GM12878 (cell line): ENCODE measurements at regions not wholly inside any gene's neighbourhood (a gene's known extent, or its start where the extent isn't known, plus 50 kb on each side); places are given as distances from the start of the nearest gene placed in this dataset.

Source experiments
- ATAC-seq: fragments of 200-7000 bp; cut with Tn5 transposase; 3 replicates; pipeline ENCODE4 v1.9.1; 2020; ENCODE audit warnings: mild to moderate bottlenecking, moderate library complexity
- BruUV-seq: library from RNA; stranded (reverse); fragments of 400-500 nt; replicated peaks from 2 replicates; lab custom pipeline; 2021; lab: Mats Ljungman, UMichigan
- CTCF ChIA-PET: fragments of 300-600 bp; sonication (Branson Sonifier 250); formaldehyde crosslinking; extraction: SDS; loops from one replicate; lab custom pipeline; 2021; ENCODE audit warnings: inconsistent platforms; lab: Yijun Ruan, JAX
- POLR2A ChIA-PET: fragments of 350-600 bp; formaldehyde crosslinking; extraction: SDS; loops from one replicate; lab custom pipeline; 2021; ENCODE audit warnings: inconsistent platforms; lab: Charles Lee
- RAD21 ChIA-PET: fragments of 300-600 bp; sonication (Branson Sonifier 250); formaldehyde crosslinking; loops from one replicate; lab custom pipeline; 2023; ENCODE audit warnings: antibody characterized with exemption; ENCODE audit not compliant: unreplicated experiment; lab: Charles Lee
- SMC1A ChIA-PET: fragments of 300-600 bp; sonication (Branson Sonifier 250); formaldehyde crosslinking; loops from one replicate; lab custom pipeline; 2023; ENCODE audit not compliant: unreplicated experiment, uncharacterized antibody; lab: Charles Lee
- DNase-seq: peaks from one replicate; pipeline ENCODE4 v3.0.0-alpha.2; 2011; ENCODE audit warnings: low read depth, low spot score
- FAIRE-seq: peaks from 3 replicates; lab custom pipeline; 2011; peaks lifted over from hg19 to GRCh38; lab: Jason Lieb, UNC
- H2AFZ ChIP-seq: 2 replicates; pipeline ENCODE4 v1.6.0; 2011; ENCODE audit warnings: low read depth, low read length, control low read depth; ENCODE audit not compliant: control insufficient read depth
- H3K27ac ChIP-seq: 2 replicates; pipeline ENCODE4 v1.5.1; 2011; ENCODE audit warnings: control low read depth; ENCODE audit not compliant: control insufficient read depth, insufficient read depth
- H3K27me3 ChIP-seq, 2 experiments: replicated peaks in 1 of 2; 2 replicates each; pipeline versions ENCODE4 v1.6.0 to v1.6.1; 2011; ENCODE audit warnings: low read length in 1 of 2; ENCODE audit not compliant: control insufficient read depth in 2 of 2, insufficient read depth in 2 of 2
- H3K36me3 ChIP-seq, 2 experiments: 2 replicates each; pipeline ENCODE4 v1.5.1; 2011; ENCODE audit warnings: low read length in 1 of 2; ENCODE audit not compliant: control insufficient read depth in 2 of 2, insufficient read depth in 2 of 2
- H3K4me1 ChIP-seq: 2 replicates; pipeline ENCODE4 v1.6.1; 2011; ENCODE audit warnings: mild to moderate bottlenecking, low read length, moderate library complexity, mixed read lengths; ENCODE audit not compliant: control insufficient read depth, insufficient read depth
- H3K4me2 ChIP-seq: 2 replicates; pipeline ENCODE4 v1.6.0; 2011; ENCODE audit warnings: control low read depth; ENCODE audit not compliant: control insufficient read depth, insufficient read depth
- H3K4me3 ChIP-seq: fragments of 200-600 bp; sonication (generic); 2 replicates; pipeline ENCODE4 v1.5.1; 2016
- H3K79me2 ChIP-seq: 2 replicates; pipeline ENCODE4 v1.6.0; 2011; ENCODE audit warnings: low read length; ENCODE audit not compliant: control insufficient read depth, insufficient read depth
- H3K9ac ChIP-seq: 2 replicates; pipeline ENCODE4 v1.8.0; 2011; ENCODE audit warnings: low read length, control low read depth, mixed read lengths; ENCODE audit not compliant: control insufficient read depth, insufficient read depth
- H3K9me3 ChIP-seq: replicated peaks from 3 replicates; pipeline ENCODE4 v1.5.1; 2011; ENCODE audit warnings: mild to moderate bottlenecking, low read length; ENCODE audit not compliant: control insufficient read depth, insufficient read depth
- H4K20me1 ChIP-seq: 2 replicates; pipeline ENCODE4 v1.6.0; 2011; ENCODE audit not compliant: control insufficient read depth, insufficient read depth
- ASH2L ChIP-seq: fragments of 300-600, 200-600 bp; sonication (generic); IDR thresholded peaks from 2 replicates; pipeline ENCODE4 v1.6.1; 2017; ENCODE audit warnings: low read depth, mild to moderate bottlenecking, borderline replicate concordance
- CBX5 ChIP-seq: sonication (generic); IDR thresholded peaks from 2 replicates; pipeline ENCODE4 v1.6.1; 2016; ENCODE audit warnings: low read depth, moderate library complexity, mild to moderate bottlenecking, inconsistent platforms
- EZH2 ChIP-seq: IDR thresholded peaks from 2 replicates; pipeline ENCODE4 v1.6.1; 2012; ENCODE audit warnings: low read depth, mild to moderate bottlenecking, control low read depth, inconsistent platforms, low read length, borderline replicate concordance; ENCODE audit not compliant: control insufficient read depth
- HCFC1 ChIP-seq: fragments of 150-350 bp; IDR thresholded peaks from 2 replicates; pipeline ENCODE4 v1.6.1; 2014; ENCODE audit warnings: low read length
- HDAC6 ChIP-seq: fragments of 200-600 bp; sonication (generic); IDR thresholded peaks from one replicate; pipeline ENCODE4 v1.8.0; 2017; ENCODE audit warnings: antibody characterized with exemption; ENCODE audit not compliant: unreplicated experiment
- IKZF2 ChIP-seq, 2 experiments: fragments of 450-650 bp; IDR thresholded peaks; 2 replicates each; pipeline ENCODE4 v1.6.1; 2017; ENCODE audit warnings: mild to moderate bottlenecking in 2 of 2, moderate library complexity in 2 of 2
- JUNB ChIP-seq: IDR thresholded peaks from 2 replicates; pipeline ENCODE4 v1.6.1; 2016; ENCODE audit warnings: antibody characterized with exemption, mild to moderate bottlenecking
- KLF5 ChIP-seq: fragments of 450-650 bp; IDR thresholded peaks from 2 replicates; pipeline ENCODE4 v1.6.1; 2014; ENCODE audit warnings: mild to moderate bottlenecking; ENCODE audit not compliant: partially characterized antibody
- POLR2A ChIP-seq: IDR thresholded peaks from 2 replicates; pipeline ENCODE4 v1.6.1; 2011; ENCODE audit warnings: low read depth, mild to moderate bottlenecking, low read length
- POLR2AphosphoS2 ChIP-seq: IDR thresholded peaks from 2 replicates; pipeline ENCODE4 v1.6.1; 2011; ENCODE audit warnings: low read depth, mild to moderate bottlenecking, low read length, improper control_type of control experiment, moderate library complexity
- SP1 ChIP-seq: IDR thresholded peaks from one replicate; pipeline ENCODE4 v1.6.1; 2011; ENCODE audit warnings: low read depth, low read length
- TBL1XR1 ChIP-seq: IDR thresholded peaks from 2 replicates; pipeline ENCODE4 v1.6.1; 2012; ENCODE audit warnings: low read depth, low read length, improper control_type of control experiment
- WGBS: methylation state at CpG from one replicate; pipeline ENCODE4 v1.1.6; 2016; ENCODE audit warnings: low lambda C conversion rate; ENCODE audit not compliant: insufficient replicate concordance, insufficient coverage; ENCODE audit errors: missing lambda C conversion rate; 5-methylcytosine and 5-hydroxymethylcytosine counted together
- in situ Hi-C: fragments of 300-500 bp; cut with MboI; formaldehyde crosslinking; loops from 9 replicates; pipeline ENCODE4 v1.14.3; 2018; ENCODE audit warnings: mixed read lengths
- intact Hi-C: fragments of 100-400 bp; cut with micrococcal nuclease; formaldehyde crosslinking; loops from one replicate; pipeline ENCODE4 v1.14.2; 2022; ENCODE audit not compliant: unreplicated experiment
- TF ChIP-seq, protein P1 (sequence below): IDR thresholded peaks from 2 replicates; pipeline ENCODE4 v1.6.1; 2012; ENCODE audit warnings: mild to moderate bottlenecking, low read depth, low read length
- TF ChIP-seq, protein P2 (sequence below): fragments of 450-650 bp; IDR thresholded peaks from 2 replicates; pipeline ENCODE4 v1.6.1; 2014; ENCODE audit warnings: mild to moderate bottlenecking

DNA sequence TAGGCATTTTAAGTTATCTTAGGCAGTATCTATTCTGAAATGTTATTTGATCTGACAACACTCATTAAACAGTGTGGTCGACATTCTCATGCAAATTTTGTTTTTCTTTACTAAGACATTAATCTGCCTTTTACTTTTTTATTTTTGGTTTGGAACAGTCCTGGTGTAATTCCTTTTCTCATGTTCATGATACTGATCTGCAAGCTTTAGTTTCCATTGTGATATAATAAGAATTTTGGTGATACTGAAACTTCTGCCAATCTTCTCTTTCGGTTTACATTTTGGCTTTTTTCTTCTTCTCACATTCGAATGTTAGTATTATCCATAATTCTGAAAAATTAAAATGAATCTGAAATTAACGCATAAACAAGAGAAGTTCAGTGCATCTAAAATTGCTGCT, 281.9 kb upstream of the MTPN start:
- no peak overlapping the region for H3K4me2 ChIP-seq
- H3K79me2 ChIP-seq = no peaks in the 10 kb centered on the region
- BruUV-seq = no TSS peak
- no peak overlapping the region for H3K9ac ChIP-seq
- 48% methylated on average over 4 of the region's 4 CpGs for WGBS
- ChIA-PET CTCF (no interaction called here), POLR2A (no interaction called here), SMC1A (interaction anchor here (1.1 to 1.3 kb wide), 2 partner anchors 18 to 147 kb away, joined by 4 read pairs; no protein-coding TSS in a partner anchor), RAD21 (no interaction called here)
- no peaks in the 10 kb centered on the region for H4K20me1 ChIP-seq
- no peaks in the 10 kb centered on the region for H3K27me3 ChIP-seq
- intact Hi-C loops = no loop called here
- ATAC-seq (no peak), FAIRE-seq (no peak), DNase-seq (no peak)
- H3K9me3 ChIP-seq = no peaks in the 10 kb centered on the region; the same call in 2 of the 3 replicates
- H3K27ac ChIP-seq = no peak overlapping the region
- in situ Hi-C loops = no loop called here
- H3K36me3 ChIP-seq = no peaks in the 10 kb centered on the region
- TF ChIP-seq, protein P1, sequence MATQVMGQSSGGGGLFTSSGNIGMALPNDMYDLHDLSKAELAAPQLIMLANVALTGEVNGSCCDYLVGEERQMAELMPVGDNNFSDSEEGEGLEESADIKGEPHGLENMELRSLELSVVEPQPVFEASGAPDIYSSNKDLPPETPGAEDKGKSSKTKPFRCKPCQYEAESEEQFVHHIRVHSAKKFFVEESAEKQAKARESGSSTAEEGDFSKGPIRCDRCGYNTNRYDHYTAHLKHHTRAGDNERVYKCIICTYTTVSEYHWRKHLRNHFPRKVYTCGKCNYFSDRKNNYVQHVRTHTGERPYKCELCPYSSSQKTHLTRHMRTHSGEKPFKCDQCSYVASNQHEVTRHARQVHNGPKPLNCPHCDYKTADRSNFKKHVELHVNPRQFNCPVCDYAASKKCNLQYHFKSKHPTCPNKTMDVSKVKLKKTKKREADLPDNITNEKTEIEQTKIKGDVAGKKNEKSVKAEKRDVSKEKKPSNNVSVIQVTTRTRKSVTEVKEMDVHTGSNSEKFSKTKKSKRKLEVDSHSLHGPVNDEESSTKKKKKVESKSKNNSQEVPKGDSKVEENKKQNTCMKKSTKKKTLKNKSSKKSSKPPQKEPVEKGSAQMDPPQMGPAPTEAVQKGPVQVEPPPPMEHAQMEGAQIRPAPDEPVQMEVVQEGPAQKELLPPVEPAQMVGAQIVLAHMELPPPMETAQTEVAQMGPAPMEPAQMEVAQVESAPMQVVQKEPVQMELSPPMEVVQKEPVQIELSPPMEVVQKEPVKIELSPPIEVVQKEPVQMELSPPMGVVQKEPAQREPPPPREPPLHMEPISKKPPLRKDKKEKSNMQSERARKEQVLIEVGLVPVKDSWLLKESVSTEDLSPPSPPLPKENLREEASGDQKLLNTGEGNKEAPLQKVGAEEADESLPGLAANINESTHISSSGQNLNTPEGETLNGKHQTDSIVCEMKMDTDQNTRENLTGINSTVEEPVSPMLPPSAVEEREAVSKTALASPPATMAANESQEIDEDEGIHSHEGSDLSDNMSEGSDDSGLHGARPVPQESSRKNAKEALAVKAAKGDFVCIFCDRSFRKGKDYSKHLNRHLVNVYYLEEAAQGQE = no peak
- TF ChIP-seq SP1 = no peak
- no peak overlapping the region for H2AFZ ChIP-seq
- H3K4me1 ChIP-seq = no peaks in the 10 kb centered on the region
- no peak overlapping the region for H3K4me3 ChIP-seq

DNA sequence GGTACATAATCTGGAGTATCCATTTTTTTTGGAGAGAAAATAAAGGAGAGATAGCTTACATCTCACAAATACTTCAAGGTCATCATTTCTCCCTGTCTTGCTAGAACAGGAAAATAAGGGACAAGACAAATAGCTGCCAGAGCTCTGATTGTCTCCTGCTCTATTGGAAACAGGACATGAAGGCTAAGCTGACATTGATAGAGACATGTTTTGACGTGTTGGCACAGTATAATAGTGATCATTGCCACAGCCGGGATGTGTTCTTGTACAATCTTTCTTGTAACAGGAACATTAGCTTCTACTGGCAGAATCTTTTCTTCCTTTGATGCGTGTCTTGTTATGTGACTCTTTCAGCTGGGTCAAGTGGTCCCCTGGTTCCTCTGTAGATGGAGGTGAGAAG, 279.3 kb upstream of the MTPN start:
- in situ Hi-C loops = no loop called here
- SMC1A ChIA-PET = no interaction called here
- no peak for FAIRE-seq
- TF ChIP-seq EZH2 = no peak
- no peak for TF ChIP-seq ASH2L
- TF ChIP-seq HDAC6 = no peak
- no peak for TF ChIP-seq HCFC1
- TF ChIP-seq POLR2A = no peak
- no peak for TF ChIP-seq JUNB
- no peak for TF ChIP-seq IKZF2 (IDR thresholded peaks at IDR 0.05)
- no peak for TF ChIP-seq POLR2AphosphoS2
- no peak for TF ChIP-seq KLF5
- no peak for TF ChIP-seq SP1
- TF ChIP-seq, protein P2, sequence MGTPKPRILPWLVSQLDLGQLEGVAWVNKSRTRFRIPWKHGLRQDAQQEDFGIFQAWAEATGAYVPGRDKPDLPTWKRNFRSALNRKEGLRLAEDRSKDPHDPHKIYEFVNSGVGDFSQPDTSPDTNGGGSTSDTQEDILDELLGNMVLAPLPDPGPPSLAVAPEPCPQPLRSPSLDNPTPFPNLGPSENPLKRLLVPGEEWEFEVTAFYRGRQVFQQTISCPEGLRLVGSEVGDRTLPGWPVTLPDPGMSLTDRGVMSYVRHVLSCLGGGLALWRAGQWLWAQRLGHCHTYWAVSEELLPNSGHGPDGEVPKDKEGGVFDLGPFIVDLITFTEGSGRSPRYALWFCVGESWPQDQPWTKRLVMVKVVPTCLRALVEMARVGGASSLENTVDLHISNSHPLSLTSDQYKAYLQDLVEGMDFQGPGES = no peak
- no peak for TF ChIP-seq TBL1XR1
- TF ChIP-seq CBX5 = no peak

More for the DNA sequence above, 279.3 kb upstream of the MTPN start:
- Histone ChIP-seq H3K27ac (no peak overlapping the region), H4K20me1 (no peaks in the 10 kb centered on the region), H3K4me1 (no peaks in the 10 kb centered on the region), H2AFZ (no peak overlapping the region), H3K27me3 (no peaks in the 10 kb centered on the region), H3K79me2 (no peaks in the 10 kb centered on the region), H3K4me2 (no peak overlapping the region), H3K36me3 (no peaks in the 10 kb centered on the region), H3K9ac (no peak overlapping the region), H3K9me3 (no peaks in the 10 kb centered on the region; the same call in 2 of the 3 replicates), H3K4me3 (no peak overlapping the region)
- no peak for ATAC-seq
- 61% methylated on average over 3 of the region's 3 CpGs for WGBS
- ChIA-PET POLR2A (no interaction called here), RAD21 (no interaction called here), CTCF (interaction anchor here (0.6 to 0.9 kb wide), 2 partner anchors 34 to 40 kb away, joined by 3 read pairs; no protein-coding TSS in a partner anchor)
- intact Hi-C loops = no loop called here
- DNase-seq = no peak
- no TSS peak for BruUV-seq
